ENCODE measurements at regions not wholly inside any gene's neighbourhood (a gene's known extent, or its start where the extent isn't known, plus 50 kb on each side); places are given as distances from the start of the nearest gene placed in this dataset.

GRCh38 chr14:98137131-98138025 lies 1134.6 kb downstream of the BCL11B start:
- FAIRE-seq, result no peak
- DNase-seq (ENCODE audit: insufficient read length, low spot score), result no peak
- TF ChIP-seq POLR2A (IDR thresholded peaks at IDR 0.05; ENCODE audit: low read depth, low read length), result no peak

- DNase-seq (ENCODE audit: insufficient read length, low spot score), result peak; percentile 6
- TF ChIP-seq POLR2A (IDR thresholded peaks at IDR 0.05; ENCODE audit: low read depth, low read length), result no peak
- no peak for FAIRE-seq
Observed at GRCh38 chr14:98138666-98139065, 1133.3 kb downstream of the BCL11B start.

- no peak for TF ChIP-seq POLR2A (IDR thresholded peaks at IDR 0.05; ENCODE audit: low read depth, low read length)
- no peak for DNase-seq (ENCODE audit: insufficient read length, low spot score)
- no peak for FAIRE-seq
Observed at GRCh38 chr14:98140862-98141530, 1131.0 kb downstream of the BCL11B start.

DNA sequence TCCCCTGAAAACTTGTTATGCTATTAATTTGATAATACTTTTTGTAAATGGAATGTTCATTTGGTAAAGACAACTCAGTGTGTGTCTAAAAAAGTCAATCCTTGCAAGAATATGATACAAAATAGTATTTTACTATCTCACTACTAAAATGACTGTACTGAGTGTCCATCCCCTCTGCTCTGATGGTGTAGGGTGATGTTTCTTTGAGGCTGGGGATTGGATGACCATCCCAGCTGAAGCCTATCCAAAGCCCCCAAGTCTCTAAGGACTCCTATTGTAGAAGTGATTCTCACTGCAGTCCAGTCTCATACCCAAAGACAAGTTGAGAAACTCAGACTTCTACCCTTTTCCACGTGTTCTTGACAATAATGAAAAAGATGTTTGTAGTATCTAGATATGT lies 1128.4 kb downstream of the BCL11B start:
- FAIRE-seq (no peak), DNase-seq (ENCODE audit: insufficient read length, low spot score) (no peak)
- no peak for TF ChIP-seq POLR2A (IDR thresholded peaks at IDR 0.05; ENCODE audit: low read depth, low read length)

DNA sequence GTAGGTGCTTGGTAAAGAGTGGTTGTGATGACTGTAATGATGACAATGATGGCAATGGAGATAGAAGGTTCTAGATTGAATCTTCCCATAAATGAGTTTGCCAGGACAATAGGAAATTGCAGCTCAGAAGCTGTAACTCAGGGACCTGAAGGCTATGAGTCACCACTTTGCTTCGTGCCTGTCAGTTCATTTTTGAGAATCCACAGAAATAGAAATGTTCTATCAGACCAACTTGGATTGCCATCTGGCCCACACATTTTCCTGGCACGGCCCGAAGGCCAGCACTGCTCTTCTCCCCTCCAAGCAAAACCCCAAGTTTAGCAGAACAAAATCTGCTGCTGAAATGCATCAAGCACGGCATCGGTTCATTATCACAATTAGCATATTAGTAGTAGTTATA lies 1127.0 kb downstream of the BCL11B start:
- DNase-seq (ENCODE audit: insufficient read length, low spot score) (no peak), FAIRE-seq (no peak)
- TF ChIP-seq POLR2A (IDR thresholded peaks at IDR 0.05; ENCODE audit: low read depth, low read length), result no peak

GRCh38 chr14:98146416-98146815 lies 1125.6 kb downstream of the BCL11B start:
- no peak for FAIRE-seq
- no peak for TF ChIP-seq POLR2A (IDR thresholded peaks at IDR 0.05; ENCODE audit: low read depth, low read length)
- DNase-seq (ENCODE audit: insufficient read length, low spot score), result no peak

- TF ChIP-seq POLR2A (IDR thresholded peaks at IDR 0.05; ENCODE audit: low read depth, low read length), result no peak
- FAIRE-seq (no peak), DNase-seq (ENCODE audit: insufficient read length, low spot score) (no peak)
Observed at GRCh38 chr14:98154254-98154653, 1117.7 kb downstream of the BCL11B start.

GRCh38 chr14:98156411-98156810 lies 1115.6 kb downstream of the BCL11B start:
- DNase-seq (ENCODE audit: insufficient read length, low spot score) (no peak), FAIRE-seq (no peak)
- TF ChIP-seq POLR2A (IDR thresholded peaks at IDR 0.05; ENCODE audit: low read depth, low read length), result no peak

- DNase-seq (ENCODE audit: insufficient read length, low spot score), result no peak
- FAIRE-seq, result no peak
- no peak for TF ChIP-seq POLR2A (IDR thresholded peaks at IDR 0.05; ENCODE audit: low read depth, low read length)
Observed at GRCh38 chr14:98160901-98161300, 1111.1 kb downstream of the BCL11B start.

DNA sequence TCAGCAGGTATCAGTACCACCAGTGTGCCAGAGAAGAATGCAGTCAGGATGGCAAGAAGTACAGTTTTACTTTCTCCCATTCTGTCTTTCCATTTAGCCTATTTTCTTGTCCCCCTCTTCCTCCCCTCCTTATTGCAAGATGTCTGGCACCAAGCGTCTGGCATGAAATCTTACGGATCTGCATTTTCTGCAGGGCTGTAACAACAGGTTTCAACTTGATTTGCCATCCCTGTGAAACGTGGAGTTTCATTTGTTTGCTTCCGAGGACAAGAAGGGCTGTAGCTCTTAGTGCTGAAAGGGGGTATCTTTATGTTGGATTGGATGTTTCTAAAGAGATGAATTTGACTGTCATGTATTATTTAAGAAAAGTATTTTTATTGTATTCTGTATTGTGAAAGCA lies 1110.6 kb downstream of the BCL11B start:
- DNase-seq (ENCODE audit: insufficient read length, low spot score), result no peak
- FAIRE-seq, result no peak
- no peak for TF ChIP-seq POLR2A (IDR thresholded peaks at IDR 0.05; ENCODE audit: low read depth, low read length)

GRCh38 chr14:98162856-98163805 lies 1108.9 kb downstream of the BCL11B start:
- FAIRE-seq, result no peak
- DNase-seq (ENCODE audit: insufficient read length, low spot score), result no peak
- TF ChIP-seq POLR2A (IDR thresholded peaks at IDR 0.05; ENCODE audit: low read depth, low read length), result no peak

DNA sequence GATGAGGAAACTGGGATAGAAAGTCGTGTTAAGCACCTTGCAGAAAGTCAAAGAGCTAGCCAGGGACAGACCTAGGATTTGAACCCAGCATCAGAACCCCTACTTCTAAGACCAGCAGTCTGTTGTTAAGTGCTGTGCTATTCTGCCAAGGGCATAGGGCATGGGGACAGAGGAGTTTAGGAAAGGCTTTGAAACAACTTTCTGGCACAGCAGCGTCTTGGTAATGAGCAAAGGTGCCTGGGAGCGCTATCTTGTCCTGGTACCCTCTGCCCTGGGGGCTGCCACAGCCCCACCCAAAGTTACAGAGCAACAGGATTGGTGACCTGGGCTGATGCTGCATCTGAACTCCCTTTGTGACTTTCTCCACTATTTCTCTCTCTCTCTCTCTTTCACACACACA lies 1108.1 kb downstream of the BCL11B start:
- FAIRE-seq (no peak), DNase-seq (ENCODE audit: insufficient read length, low spot score) (no peak)
- no peak for TF ChIP-seq POLR2A (IDR thresholded peaks at IDR 0.05; ENCODE audit: low read depth, low read length)

DNA sequence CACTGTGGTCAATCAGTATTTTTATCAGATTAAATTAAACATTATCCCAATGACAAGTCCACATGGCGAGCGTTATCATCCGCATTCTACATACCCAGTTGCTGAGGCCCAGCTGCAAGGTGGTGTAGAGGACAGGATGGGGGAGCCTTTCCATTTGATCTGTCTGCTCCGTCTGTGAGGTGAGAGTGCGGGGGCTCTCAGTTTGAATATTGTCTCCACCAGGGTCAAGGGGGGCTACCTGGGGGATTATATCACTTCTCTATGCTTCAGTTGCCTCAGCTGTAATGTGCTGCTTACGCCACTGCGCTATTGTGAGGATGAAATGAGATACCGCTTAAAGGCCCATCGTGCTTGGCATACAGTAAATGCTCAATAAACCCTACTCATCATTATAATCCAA lies 1106.0 kb downstream of the BCL11B start:
- TF ChIP-seq POLR2A (IDR thresholded peaks at IDR 0.05; ENCODE audit: low read depth, low read length), result no peak
- no peak for FAIRE-seq

DNA sequence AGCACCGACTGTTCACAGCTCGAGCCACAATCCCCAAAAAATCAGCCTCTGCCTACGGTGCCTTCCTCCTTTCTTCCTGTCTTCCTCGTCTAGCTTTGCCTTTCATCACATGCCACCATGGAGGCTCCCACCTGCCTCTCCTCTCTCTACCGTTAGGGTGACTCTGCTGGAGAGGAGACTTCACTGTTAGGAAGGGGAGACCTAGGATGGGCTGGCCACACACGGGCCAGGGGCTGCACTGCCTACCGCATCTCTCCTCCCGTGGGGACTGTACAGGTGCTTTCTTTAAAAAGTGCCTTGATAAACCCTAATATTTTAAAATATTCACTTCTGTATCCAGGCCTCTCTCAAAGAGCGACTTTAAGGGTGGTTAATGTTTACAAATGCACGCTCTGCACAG lies 1104.7 kb downstream of the BCL11B start:
- DNase-seq (ENCODE audit: insufficient read length, low spot score), result no peak
- FAIRE-seq, result no peak
- no peak for TF ChIP-seq POLR2A (IDR thresholded peaks at IDR 0.05; ENCODE audit: low read depth, low read length)

More for the DNA sequence above, 1106.0 kb downstream of the BCL11B start:
- DNase-seq (ENCODE audit: insufficient read length, low spot score), result no peak

All from H54 (cell line).